A673 (cell line): ENCODE measurements at regions not wholly inside any gene's neighbourhood (a gene's known extent, or its start where the extent isn't known, plus 50 kb on each side); places are given as distances from the start of the nearest gene placed in this dataset.

Experiments
- BruUV-seq: library from RNA; stranded (reverse); fragments of 400-500 nt; replicated peaks from 2 replicates; lab custom pipeline; 2021; lab: Mats Ljungman, UMichigan
- CTCF ChIA-PET: fragments of 300-600 bp; sonication (Branson Sonifier 250); formaldehyde crosslinking; loops from one replicate; lab custom pipeline; 2022; ENCODE audit warnings: antibody characterized with exemption; lab: Charles Lee
- POLR2A ChIA-PET: fragments of 300-600 bp; sonication (Branson Sonifier 250); formaldehyde crosslinking; loops from one replicate; lab custom pipeline; 2022; ENCODE audit warnings: antibody characterized with exemption; ENCODE audit not compliant: low non-redundant PET; lab: Charles Lee
- DNase-seq: peaks from one replicate; pipeline ENCODE4 v3.0.0-alpha.2; 2015; ENCODE audit warnings: low spot score
- H3K27ac ChIP-seq: fragments of 200-600 bp; sonication (generic); 2 replicates; pipeline ENCODE4 v1.5.1; 2016; ENCODE audit warnings: mixed run types, low read depth, mild to moderate bottlenecking, mixed read lengths, antibody characterized with exemption, low read length; ENCODE audit not compliant: poor library complexity, severe bottlenecking
- H3K27me3 ChIP-seq: fragments of 200-600 bp; sonication (generic); replicated peaks from 2 replicates; pipeline ENCODE4 v1.6.1; 2017; ENCODE audit warnings: mixed run types, low read depth, mild to moderate bottlenecking, mixed read lengths, antibody characterized with exemption, low read length; ENCODE audit not compliant: insufficient read depth, poor library complexity
- H3K36me3 ChIP-seq: fragments of 200-600 bp; sonication (generic); 2 replicates; pipeline ENCODE4 v1.6.1; 2016; ENCODE audit warnings: mixed run types, mild to moderate bottlenecking, mixed read lengths, antibody characterized with exemption, low read length; ENCODE audit not compliant: insufficient read depth, poor library complexity, severe bottlenecking
- H3K4me1 ChIP-seq: fragments of 200-600 bp; sonication (generic); 2 replicates; pipeline ENCODE4 v1.6.1; 2017; ENCODE audit warnings: mixed run types, mild to moderate bottlenecking, mixed read lengths, antibody characterized with exemption, low read length; ENCODE audit not compliant: insufficient read depth, poor library complexity, severe bottlenecking
- H3K4me3 ChIP-seq: fragments of 200-600 bp; sonication (generic); 2 replicates; pipeline ENCODE4 v1.5.1; 2016; ENCODE audit warnings: low read depth, mixed run types, mild to moderate bottlenecking, mixed read lengths, low read length; ENCODE audit not compliant: poor library complexity, severe bottlenecking
- H3K9me3 ChIP-seq: fragments of 200-600 bp; sonication (generic); 2 replicates; pipeline ENCODE4 v1.6.1; 2016; ENCODE audit warnings: mixed run types, low read depth, mild to moderate bottlenecking, mixed read lengths, antibody characterized with exemption, low read length; ENCODE audit not compliant: poor library complexity, severe bottlenecking
- CTCF ChIP-seq: fragments of 300-800, 200-600 bp; sonication (generic); conservative IDR thresholded peaks from 2 replicates; pipeline ENCODE4 v1.5.1; 2017; ENCODE audit warnings: low read depth, mild to moderate bottlenecking, antibody characterized with exemption, low read length, moderate library complexity, mixed read lengths
- EZH2 ChIP-seq: fragments of 200-600 bp; sonication (generic); IDR thresholded peaks from 2 replicates; pipeline ENCODE4 v1.6.1; 2017; ENCODE audit warnings: borderline replicate concordance, low read depth, mild to moderate bottlenecking, mixed read lengths, antibody characterized with exemption, low read length; ENCODE audit not compliant: poor library complexity, severe bottlenecking
- intact Hi-C: fragments of 100-400 bp; cut with micrococcal nuclease; formaldehyde crosslinking; loops from one replicate; pipeline ENCODE4 v1.10.0; 2022; ENCODE audit not compliant: unreplicated experiment

GRCh38 chr13:38519229-38519911, 167.5 kb upstream of the FREM2 start:
- ChIA-PET CTCF (no interaction called here), POLR2A (no interaction called here)
- Histone ChIP-seq H3K36me3 (no peaks in the 10 kb centered on the region), H3K4me3 (no peak overlapping the region), H3K4me1 (no peaks in the 10 kb centered on the region), H3K27ac (no peak overlapping the region), H3K27me3 (no peaks in the 10 kb centered on the region), H3K9me3 (no peaks in the 10 kb centered on the region)
- DNase-seq: no peak
- BruUV-seq: no TSS peak
- intact Hi-C loops: no loop called here
- no peak for TF ChIP-seq CTCF
- no peak for TF ChIP-seq EZH2

- Histone ChIP-seq H3K27me3 (no peaks in the 10 kb centered on the region), H3K4me1 (no peaks in the 10 kb centered on the region), H3K9me3 (no peaks in the 10 kb centered on the region), H3K4me3 (no peak overlapping the region), H3K27ac (no peak overlapping the region), H3K36me3 (no peaks in the 10 kb centered on the region)
- ChIA-PET POLR2A (no interaction called here), CTCF (no interaction called here)
- intact Hi-C loops: loop anchor here (10.0 kb wide), 2 partner anchors 735 to 1445 kb away; no protein-coding TSS in a partner anchor
- TF ChIP-seq EZH2: no peak
- no peak for TF ChIP-seq CTCF
- no peak for DNase-seq
- BruUV-seq: no TSS peak
Observed at GRCh38 chr13:38520041-38520440, 166.8 kb upstream of the FREM2 start.

- H3K36me3 ChIP-seq: no peaks in the 10 kb centered on the region
- no peaks in the 10 kb centered on the region for H3K27me3 ChIP-seq
- TF ChIP-seq CTCF (no peak), EZH2 (no peak)
- H3K27ac ChIP-seq: no peak overlapping the region
- intact Hi-C loops: loop anchor here (5.0 to 10.0 kb wide), 3 partner anchors 655 to 1452 kb away; no protein-coding TSS in a partner anchor
- H3K4me3 ChIP-seq: no peak overlapping the region
- ChIA-PET CTCF (no interaction called here), POLR2A (no interaction called here)
- peaks cover 14% of the 10 kb centered on the region for H3K4me1 ChIP-seq
- no TSS peak for BruUV-seq
- DNase-seq: no peak
- no peaks in the 10 kb centered on the region for H3K9me3 ChIP-seq
Observed at GRCh38 chr13:38527140-38527539, 159.7 kb upstream of the FREM2 start.
